Nucleus accumbens (tissue), 56 donors: ENCODE measurements at regions not wholly inside any gene's neighbourhood (a gene's known extent, or its start where the extent isn't known, plus 50 kb on each side); places are given as distances from the start of the nearest gene placed in this dataset.
"Not testable (repeated sequence)": the region's sequence is repeated elsewhere in the genome, so short reads cannot be mapped to it uniquely, and the experiment has no call there.

ENCODE experiments used
- DNase-seq, 56 donors: peaks; one replicate each; lab custom pipeline; 2025; lab: John Stamatoyannopoulos, UW

DNA sequence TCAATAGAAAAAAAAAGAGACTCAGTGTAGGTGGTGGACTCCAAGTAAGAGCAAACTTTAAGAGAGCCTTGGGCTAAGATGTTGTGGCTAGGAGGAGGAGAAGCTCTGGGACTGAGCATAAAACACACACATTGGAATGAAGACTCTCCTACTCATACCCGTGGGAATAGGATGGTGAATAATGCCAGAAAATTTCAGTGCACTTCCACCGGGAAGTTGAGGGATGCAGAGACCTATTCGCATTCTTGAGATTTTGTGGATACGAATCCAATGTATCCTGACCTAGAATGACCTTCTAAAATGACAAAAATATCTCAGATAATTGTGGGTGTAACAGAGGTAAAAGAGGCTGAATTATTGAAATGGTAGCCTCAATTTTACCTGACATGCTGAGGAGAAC lies 388.7 kb upstream of the SGO1 start:
- no peak for DNase-seq

DNA sequence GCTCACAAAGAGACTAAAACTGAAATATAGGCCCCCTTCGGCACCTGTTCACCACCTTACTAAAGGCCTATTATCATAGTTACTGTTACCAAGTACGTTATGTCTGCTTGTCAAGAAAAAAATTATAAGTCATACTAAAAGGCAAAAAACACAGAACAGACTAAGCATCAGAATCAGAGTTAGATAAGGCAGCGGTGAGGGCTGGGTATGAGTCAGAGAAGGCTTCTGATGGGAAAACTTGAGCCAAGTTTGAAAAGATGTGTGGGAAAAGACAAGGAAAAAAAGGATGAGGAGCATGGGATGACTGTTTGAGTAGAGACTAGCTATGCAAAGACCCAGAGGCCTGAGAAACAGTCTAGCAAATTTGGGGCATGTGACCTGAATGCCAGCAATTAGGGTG lies 387.2 kb upstream of the SGO1 start:
- DNase-seq = no peak

DNA sequence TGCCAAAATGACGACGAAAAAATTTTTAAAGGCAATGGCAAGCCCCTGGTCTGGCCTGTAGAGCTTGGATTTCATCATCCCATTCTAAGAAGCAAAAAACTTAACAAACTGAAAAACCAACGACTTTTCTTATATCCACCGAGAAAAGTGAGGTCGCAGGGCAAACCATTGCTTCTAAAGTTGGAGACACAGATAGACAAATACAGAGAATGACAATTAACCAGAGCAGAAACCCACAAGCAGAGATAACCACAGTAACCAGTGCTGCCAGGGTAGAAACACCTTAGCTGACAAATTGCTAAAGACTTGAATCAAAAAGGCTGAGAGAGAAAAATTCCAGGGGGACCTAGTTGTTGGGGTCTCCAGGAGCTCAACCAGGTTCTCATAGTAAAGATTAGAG lies 386.5 kb upstream of the SGO1 start:
- DNase-seq = no peak

DNA sequence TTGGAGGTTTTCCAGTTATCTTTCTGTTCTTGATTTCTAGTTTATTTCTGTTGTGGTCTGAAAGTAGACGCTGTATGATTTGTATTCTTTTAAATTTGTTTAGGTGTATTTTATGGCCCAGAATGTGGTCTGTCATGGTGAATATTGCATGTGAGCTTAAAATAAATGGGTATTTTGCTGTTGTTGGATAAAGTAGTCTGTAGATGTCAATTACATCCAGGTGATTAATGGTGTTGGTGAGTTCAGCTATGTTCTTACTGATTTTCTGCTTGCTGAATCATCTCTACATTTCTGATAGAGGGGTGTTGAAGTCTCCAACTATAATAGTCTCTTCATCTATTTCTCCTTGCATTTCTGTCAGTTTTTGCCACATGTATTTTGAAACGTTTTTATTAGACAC lies 383.3 kb upstream of the SGO1 start:
- DNase-seq = no peak

DNA sequence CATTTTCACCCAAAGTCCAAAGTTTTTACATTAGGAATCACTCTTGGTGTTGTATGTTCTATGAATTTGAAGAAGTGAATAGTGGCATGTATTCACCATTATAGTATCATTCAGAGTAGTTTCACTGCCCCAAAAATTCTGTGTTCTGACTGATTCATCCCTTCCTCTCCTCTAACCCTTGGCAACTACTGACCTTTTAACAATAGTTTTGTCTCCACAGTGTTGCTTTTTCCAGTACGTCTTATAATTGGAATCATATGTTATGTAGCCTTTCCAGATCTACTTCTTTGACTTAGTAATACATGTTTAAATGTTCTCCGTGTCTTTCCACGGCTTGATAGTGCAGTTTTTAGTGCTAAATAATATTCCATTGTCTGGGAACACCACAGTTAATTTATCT lies 379.0 kb upstream of the SGO1 start:
- no peak for DNase-seq

DNA sequence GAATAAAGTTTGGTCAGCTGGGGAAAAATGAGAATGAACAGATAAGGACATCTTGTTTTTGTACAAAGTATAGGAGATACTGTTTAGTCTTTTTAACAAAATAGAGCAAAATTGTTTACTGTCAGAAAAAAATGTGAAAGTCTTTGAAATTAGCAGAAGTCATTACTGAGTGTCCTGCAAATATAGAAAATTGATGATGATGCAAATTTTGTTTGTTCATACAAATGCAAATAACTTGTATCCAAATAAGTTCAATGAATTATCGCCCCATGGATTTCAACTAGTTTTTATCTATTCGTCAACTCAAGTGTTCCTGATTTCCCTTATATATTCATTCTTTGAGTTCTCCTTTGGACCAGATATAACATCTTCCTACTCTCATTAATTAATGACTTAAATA lies 378.0 kb upstream of the SGO1 start:
- DNase-seq = no peak

DNA sequence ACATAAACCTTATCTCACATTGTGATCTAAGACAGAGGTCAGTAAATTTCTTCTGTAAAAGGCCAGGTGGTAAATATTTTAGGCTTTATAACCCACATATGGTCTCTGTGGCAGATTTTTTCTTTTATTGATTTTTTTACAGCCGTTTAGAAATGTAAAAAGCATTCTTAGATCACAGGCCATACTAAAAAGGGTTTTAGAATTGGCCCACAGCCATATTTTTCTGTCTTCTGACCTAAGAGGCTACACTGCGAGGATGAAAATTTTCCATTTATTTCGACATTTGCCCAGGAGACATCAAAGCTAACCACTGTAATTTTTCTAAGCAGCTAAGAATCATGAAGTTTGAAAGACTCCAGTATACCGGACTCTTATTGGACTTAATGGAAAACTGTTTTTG lies 377.2 kb upstream of the SGO1 start:
- no peak for DNase-seq

DNA sequence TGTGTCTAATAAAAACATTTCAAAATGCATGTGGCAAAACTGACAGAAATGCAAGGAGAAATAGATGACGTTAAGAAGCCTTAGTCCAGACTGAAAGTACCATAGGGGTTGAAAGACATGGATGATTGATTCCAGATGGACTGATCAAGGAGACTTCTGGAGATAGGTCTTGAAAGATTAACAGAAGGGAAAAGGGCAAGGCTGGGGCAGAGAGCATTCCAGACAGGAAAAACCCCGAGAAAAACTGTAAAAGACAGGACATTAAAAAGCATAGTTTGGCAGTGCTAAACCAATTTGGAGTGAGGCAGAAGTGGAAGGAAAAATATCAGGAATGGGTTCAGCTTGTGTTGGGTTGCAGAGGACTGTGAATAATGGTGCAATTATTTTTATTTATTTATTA lies 375.2 kb upstream of the SGO1 start:
- DNase-seq = no peak

DNA sequence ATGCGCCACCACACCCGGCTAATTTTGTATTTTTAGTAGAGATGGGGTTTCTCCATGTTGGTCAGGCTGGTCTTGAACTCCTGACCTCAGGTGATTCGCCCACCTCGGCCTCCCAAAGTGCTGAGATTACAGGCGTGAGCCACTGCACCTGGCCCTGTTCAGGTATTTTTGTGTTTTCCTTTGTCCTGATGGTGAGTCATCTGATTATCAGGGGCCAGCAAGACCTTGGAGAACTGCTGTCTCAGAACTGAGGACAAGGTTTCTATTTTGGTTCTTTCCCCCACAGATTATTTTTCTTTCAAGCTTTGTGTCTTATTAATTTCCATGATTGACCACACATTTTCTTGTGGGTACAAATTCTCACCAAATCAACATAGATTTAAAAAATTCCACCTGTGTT lies 374.4 kb upstream of the SGO1 start:
- DNase-seq = not testable (repeated sequence)

DNA sequence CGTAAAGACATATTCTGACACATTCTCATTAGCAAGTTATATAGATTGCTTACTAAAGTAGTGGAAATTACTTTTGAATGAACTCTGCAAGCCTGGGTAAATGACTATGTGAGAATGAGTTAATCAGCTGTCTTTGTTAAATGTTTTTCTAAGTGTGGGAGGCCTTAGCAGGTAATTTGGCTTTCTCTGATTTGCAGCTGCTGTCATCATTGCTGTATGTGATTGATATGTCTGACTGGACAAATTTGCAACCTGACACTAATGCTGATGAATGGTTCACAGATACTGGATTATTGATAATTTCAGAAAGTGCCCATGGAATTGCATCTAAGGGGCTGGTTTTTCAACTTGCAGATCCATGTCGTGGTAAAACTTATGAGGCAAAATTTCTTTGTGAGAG lies 372.2 kb upstream of the SGO1 start:
- DNase-seq = no peak

DNA sequence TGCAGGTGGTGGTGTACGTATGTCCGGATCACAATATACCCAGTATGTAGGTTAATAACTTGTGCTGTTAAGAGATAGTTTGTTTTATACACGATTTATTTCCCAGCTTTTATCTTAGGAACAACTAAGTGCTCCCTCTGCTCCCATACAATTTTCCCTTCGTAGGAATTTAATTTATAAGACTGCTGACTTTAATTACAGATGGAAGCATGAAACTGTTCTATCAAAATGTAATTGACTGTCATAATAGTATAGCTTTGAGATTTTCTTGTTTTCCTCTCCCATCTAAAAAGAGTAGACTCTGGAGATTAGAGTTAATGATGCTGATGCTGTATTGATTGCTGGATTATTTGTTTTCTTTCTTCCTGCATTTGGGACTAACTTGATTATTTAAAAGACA lies 370.7 kb upstream of the SGO1 start:
- no peak for DNase-seq

DNA sequence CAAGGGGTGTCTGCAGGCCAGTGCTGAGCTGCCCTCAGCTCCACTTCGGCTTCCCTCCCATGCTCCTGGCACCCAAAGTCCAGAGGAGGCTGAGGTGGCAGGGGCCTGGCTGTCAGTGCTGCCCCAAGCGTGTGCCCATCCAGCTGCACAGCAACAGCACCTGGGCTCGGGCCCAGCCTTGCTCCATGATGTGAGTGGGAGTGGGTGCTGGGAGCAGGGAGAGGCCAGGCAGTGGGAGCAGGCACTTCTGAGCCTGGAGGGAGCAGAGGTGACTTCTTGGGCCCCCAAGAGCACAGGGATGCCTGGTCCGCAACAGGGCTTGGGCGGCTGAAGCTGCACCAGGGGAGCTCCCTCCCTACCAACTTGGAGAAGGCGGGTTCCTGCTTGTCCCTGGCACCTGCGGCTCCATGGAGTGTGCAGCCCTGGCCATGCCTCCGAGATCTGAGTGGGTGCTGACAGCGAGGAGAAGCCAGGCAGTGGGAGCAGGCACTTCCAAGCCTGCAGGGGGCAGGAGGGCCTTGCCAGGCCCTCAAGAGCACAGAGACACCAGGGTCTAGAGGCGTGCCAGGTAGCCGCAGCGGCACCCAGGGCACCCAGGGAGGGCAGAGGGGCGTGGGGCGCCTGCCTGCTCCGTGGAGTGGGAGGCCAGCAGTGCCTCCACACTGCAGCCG lies 366.7 kb upstream of the SGO1 start:
- no peak for DNase-seq

DNA sequence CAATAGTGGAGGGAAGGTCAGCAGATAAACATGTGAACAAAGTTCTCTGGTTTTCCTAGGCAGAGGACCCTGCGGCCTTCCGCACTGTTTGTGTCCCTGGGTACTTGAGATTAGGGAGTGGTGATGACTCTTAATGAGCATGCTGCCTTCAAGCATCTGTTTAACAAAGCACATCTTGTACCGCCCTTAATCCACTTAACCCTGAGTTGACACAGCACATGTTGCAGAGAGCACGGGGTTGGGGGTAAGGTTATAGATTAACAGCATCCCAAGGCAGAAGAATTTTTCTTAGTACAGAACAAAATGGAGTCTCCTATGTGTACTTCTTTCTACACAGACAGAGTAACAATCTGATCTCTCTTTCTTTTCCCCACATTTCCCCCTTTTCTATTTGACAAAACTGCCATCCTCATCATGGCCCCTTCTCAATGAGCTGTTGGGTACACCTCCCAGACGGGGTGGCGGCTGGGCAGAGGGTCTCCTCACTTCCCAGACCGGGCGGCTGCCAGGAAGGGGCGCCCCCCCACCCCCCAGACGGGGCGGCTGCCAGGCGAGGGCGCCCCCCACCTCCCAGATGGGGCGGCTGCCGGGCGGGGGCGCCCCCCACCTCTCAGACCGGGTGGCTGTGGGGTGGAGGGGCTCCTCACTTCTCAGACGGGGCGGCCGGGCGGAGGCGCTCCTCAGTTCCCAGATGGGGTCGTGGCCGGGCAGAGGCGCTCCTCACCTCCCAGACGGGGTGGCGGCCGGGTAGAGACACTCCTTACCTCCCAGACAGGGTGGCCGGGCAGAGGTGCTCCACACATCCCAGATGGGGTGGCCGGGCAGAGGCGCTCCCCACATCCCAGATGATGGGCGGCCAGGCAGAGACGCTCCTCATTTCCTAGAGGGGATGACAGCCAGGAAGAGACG lies 361.6 kb upstream of the SGO1 start:
- not testable (repeated sequence) for DNase-seq

DNA sequence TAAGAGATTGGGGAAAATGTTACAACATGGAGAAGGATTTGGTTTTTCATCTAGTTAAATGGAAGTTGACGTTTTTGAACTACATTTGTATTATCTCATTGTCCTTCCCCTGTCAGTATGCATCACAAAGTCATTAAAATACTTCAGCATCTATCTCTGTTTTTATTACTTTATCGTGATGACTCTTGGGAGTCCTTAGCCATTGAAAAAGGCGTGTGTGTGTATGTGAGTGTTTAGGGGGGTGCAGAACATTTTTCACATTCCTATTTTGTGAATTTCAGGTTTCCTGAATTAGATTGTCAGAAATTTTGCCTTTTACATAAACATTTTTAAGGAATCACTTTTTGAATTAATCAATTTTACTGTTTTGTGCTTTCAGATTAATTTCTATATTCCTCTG lies 360.6 kb upstream of the SGO1 start:
- no peak for DNase-seq

DNA sequence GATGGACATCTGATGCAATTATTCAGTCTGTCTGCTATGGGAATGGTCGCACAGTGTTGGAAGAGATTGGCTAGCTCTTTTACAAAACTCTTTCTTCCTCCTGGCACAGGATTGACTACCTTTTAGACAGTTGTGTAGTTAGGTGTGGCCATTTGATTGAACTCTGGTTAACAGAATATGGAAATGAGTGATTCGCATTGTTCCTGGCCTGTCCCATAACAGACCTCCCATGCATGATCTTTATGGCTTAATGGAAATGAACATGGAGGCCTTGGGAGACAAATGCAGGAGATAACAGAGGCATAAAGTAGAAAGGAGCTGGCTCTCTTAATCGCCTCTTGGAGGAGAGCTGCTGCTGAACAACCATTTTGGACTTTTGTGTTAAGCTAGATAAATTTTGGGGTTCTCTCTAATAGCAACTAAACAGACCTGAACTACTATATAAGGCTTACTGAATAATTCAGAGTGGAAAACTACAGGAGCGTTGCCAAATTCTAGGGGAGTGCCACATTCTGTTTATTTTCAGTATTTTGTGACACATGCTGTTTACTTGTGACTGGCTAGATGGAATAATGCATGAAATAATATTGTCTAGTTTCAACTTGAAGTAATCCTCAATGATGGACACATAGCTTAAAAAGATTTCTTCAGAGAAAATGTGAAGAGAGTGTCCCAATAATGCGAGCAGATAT lies 357.7 kb upstream of the SGO1 start:
- DNase-seq = no peak

DNA sequence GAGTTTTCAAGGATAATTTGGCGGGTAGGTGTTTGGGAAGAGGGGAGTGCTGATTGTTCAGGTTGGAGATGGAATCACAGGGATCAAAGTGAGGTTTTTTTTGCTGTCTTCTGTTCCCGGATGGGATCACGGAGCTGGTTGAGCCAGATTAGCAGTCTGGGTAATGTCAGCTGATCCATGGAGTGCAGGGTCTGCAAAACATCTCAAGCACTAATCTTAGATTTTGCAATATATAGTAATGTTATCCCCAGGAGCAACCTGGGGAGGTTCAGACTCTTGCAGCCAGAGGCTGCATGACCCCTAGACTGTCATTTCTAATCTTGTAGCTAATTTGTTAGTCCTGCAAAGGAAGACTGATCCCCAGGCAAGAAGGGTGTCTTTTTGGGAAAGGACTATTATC lies 354.1 kb upstream of the SGO1 start:
- DNase-seq = no peak

DNA sequence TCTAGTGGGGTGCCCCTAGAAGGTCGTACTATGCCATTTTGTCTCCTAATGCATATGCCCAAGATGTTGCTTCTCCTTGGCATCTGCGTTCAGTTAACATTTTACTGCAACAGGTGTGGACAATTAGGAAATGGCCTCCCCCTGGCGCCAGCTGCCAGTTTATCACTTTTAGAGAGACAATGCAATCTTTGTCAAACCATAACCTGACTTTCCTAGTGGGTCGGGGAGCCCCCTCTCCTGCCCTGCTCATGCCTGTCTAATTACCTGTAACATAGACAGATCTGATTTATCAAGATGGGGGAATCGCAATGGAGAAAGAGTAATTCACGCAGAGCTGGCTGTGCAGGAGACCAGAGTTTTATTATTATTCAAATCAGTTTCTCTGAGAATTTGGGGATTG lies 353.7 kb upstream of the SGO1 start:
- no peak for DNase-seq

DNA sequence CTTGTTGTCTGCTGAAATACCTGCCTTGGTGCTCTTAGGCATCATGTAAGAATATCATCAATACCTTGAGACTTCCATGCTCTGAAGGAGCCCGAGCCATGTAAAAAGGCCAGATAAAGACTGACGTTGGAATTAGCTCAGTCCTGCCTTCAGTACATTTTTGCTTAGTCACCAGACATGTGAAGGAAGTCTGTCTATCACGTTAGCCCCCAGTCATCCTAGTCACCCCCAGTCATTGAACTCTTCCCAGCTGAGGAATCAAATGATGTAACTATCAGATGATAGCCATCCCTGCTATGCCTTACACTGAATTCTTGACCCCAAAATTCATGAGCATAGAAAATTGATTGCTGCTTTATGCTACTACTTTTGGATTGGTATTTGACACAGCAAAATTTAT lies 351.2 kb upstream of the SGO1 start:
- no peak for DNase-seq

DNA sequence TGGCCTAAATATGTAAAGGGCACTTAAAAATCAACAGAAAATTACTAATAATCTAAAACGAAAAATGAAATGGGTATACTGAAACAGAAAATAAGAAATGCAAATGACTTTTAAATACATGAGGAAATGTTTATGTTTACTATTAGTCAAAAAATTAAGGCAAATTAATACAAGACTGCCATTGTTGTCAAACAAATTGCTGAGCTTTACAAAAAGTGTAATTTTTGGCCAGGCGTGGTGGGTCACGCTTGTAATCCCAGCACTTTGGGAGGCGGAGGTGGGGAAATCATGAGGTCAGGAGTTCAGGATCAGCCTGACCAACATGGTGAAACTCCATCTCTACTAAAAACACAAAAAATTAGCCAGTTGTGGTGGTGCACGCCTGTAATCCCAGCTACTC lies 343.9 kb upstream of the SGO1 start:
- no peak for DNase-seq

DNA sequence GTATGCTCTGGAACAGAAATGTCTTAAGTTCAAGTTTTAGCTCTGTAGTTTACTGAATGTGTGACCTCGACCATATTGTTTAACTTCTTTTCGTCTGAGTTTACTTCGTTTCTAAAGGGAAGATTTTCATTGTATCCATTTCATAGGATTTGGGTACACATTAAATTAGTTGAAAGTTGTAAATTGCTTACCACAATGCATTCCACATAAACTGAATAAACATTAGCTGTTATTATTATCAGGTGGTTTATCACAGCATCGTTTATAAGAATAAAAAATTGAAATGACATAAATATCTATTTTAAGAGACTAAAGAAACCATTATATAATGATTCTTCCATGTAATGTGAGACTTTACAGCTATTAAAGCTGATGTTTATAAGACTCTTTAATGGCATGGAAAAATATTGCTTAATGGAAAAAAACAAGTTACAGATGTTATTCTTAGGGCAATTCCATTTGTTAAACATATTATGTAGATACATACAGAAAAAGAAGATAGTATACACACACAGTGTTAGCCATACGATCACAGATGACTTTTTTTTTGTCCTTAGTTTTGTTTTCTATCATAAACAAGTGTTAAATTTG lies 342.3 kb upstream of the SGO1 start:
- DNase-seq = no peak

DNA sequence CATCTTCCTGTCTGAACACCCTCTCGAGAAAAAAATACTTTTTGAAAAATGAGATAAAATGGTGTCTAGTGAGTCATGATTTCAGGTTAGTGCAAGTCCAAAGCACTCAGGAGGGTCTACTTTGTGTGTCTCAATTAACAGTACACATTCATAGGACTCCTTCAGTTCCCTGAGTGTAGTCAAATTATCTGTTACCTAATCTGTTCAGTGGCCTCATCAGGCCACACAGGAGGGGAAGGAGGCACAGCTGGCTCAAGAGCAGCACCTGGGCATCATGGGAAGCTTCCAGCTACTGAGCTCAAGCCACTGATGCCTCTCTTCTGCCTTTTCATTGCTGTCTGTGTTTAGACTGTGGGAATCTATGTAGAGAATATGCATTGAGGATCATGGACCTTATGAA lies 341.4 kb upstream of the SGO1 start:
- DNase-seq = no peak
